ENCODE measurements at regions not wholly inside any gene's neighbourhood (a gene's known extent, or its start where the extent isn't known, plus 50 kb on each side); places are given as distances from the start of the nearest gene placed in this dataset.

- H3K4me3 ChIP-seq, result no peak overlapping the region
- H3K9me3 ChIP-seq, result no peaks in the 10 kb centered on the region
- no peaks in the 10 kb centered on the region for H3K36me3 ChIP-seq
- no peak overlapping the region for H3K27ac ChIP-seq
- H3K27me3 ChIP-seq, result no peaks in the 10 kb centered on the region
- no peak for DNase-seq
- H3K4me1 ChIP-seq, result no peaks in the 10 kb centered on the region
- intact Hi-C loops (cut with DNase I), result no loop called here
- no peak overlapping the region for H3K9ac ChIP-seq (ENCODE audit: low read depth in 2 of 2, low read length in 2 of 2)
- TF ChIP-seq CTCF (IDR thresholded peaks at IDR 0.05), result no peak
These were observed 53.9 kb downstream of the SMIM38 start for GRCh38 chr11:69209421-69210309.

GRCh38 chr11:69210310-69211035, 54.7 kb downstream of the SMIM38 start:
- DNase-seq, result no peak
- Histone ChIP-seq H3K36me3 (no peaks in the 10 kb centered on the region), H3K9ac (ENCODE audit: low read depth in 2 of 2, low read length in 2 of 2) (no peak overlapping the region), H3K4me1 (no peaks in the 10 kb centered on the region), H3K9me3 (no peaks in the 10 kb centered on the region), H3K4me3 (no peak overlapping the region), H3K27ac (no peak overlapping the region), H3K27me3 (no peaks in the 10 kb centered on the region)
- no peak for TF ChIP-seq CTCF (IDR thresholded peaks at IDR 0.05)
- intact Hi-C loops (cut with DNase I), result no loop called here

GRCh38 chr11:69211540-69211919, 55.8 kb downstream of the SMIM38 start:
- no peak overlapping the region for H3K27ac ChIP-seq
- no peak overlapping the region for H3K4me3 ChIP-seq
- H3K9me3 ChIP-seq, result no peaks in the 10 kb centered on the region
- no peaks in the 10 kb centered on the region for H3K36me3 ChIP-seq
- no peak for DNase-seq
- intact Hi-C loops (cut with DNase I), result no loop called here
- no peak overlapping the region for H3K9ac ChIP-seq (ENCODE audit: low read depth in 2 of 2, low read length in 2 of 2)
- no peaks in the 10 kb centered on the region for H3K4me1 ChIP-seq
- TF ChIP-seq CTCF (IDR thresholded peaks at IDR 0.05), result no peak
- H3K27me3 ChIP-seq, result no peaks in the 10 kb centered on the region

- Histone ChIP-seq H3K27me3 (no peaks in the 10 kb centered on the region), H3K4me1 (no peaks in the 10 kb centered on the region), H3K9me3 (no peaks in the 10 kb centered on the region), H3K4me3 (no peak overlapping the region), H3K36me3 (no peaks in the 10 kb centered on the region), H3K9ac (ENCODE audit: low read depth in 2 of 2, low read length in 2 of 2) (no peak overlapping the region), H3K27ac (no peak overlapping the region)
- DNase-seq, result no peak
- no peak for TF ChIP-seq CTCF (IDR thresholded peaks at IDR 0.05)
- intact Hi-C loops (cut with DNase I), result no loop called here
These were observed 56.4 kb downstream of the SMIM38 start for GRCh38 chr11:69211920-69212797.

- intact Hi-C loops (cut with DNase I), result no loop called here
- DNase-seq, result no peak
These were observed 57.0 kb downstream of the SMIM38 start for GRCh38 chr11:69212798-69213110.

More at GRCh38 chr11:69212798-69213110, 57.0 kb downstream of the SMIM38 start:
- Histone ChIP-seq H3K4me1 (no peaks in the 10 kb centered on the region), H3K9me3 (no peaks in the 10 kb centered on the region), H3K9ac (ENCODE audit: low read depth in 2 of 2, low read length in 2 of 2) (no peak overlapping the region), H3K27ac (no peak overlapping the region), H3K4me3 (no peak overlapping the region), H3K27me3 (no peaks in the 10 kb centered on the region), H3K36me3 (no peaks in the 10 kb centered on the region)
- TF ChIP-seq CTCF (IDR thresholded peaks at IDR 0.05), result no peak

All from colonic mucosa (tissue), 4 donors.